ENCODE measurements at regions not wholly inside any gene's neighbourhood (a gene's known extent, or its start where the extent isn't known, plus 50 kb on each side); places are given as distances from the start of the nearest gene placed in this dataset.

DNA sequence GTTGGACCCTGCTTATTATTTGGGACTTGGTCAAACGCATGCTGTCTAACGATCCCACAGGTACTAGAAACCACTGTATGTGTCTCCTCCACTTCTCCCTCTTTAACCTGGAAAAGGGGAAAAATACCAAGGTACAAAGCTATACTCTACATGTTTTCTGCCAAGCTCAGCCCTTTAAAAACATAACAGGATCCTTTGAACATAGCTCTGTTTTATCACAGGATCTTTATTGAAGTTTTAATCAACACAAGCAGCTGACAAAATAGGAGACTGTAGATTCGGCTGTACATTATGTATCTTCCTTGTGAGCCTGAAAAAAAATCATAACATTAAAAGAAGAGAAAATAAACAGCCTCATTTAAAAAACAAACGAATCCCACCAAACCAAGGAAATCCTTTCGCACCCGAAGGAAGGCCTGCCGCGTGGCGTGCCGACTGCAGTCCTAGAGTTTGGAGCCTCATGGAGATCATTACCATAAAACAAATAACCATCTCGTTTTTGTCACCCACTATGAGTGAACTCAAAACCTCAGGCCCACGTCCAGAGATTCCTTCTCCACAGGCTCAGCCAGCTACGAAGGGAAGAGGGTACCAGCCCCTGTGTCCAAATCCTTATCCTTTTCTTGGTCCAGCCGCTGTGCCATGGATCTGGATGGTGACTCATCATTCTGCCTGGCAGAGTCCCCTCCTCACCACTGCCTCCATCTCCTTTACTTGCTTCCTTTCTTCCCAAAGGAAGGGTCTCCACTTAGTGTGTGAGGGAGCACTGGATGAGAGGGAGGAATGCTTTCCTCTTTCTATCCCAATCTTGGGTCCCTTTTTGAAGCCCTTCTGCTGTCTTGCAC, 651.1 kb downstream of the CCDC171 start:
- TF ChIP-seq JUN (CRISPR knock-in tag; IDR thresholded peaks at IDR 0.05) = no peak
- TF ChIP-seq, protein P1, sequence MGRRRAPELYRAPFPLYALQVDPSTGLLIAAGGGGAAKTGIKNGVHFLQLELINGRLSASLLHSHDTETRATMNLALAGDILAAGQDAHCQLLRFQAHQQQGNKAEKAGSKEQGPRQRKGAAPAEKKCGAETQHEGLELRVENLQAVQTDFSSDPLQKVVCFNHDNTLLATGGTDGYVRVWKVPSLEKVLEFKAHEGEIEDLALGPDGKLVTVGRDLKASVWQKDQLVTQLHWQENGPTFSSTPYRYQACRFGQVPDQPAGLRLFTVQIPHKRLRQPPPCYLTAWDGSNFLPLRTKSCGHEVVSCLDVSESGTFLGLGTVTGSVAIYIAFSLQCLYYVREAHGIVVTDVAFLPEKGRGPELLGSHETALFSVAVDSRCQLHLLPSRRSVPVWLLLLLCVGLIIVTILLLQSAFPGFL (CRISPR knock-in tag; IDR thresholded peaks at IDR 0.05; ENCODE audit: borderline replicate concordance) = no peak
- TF ChIP-seq, protein P2, sequence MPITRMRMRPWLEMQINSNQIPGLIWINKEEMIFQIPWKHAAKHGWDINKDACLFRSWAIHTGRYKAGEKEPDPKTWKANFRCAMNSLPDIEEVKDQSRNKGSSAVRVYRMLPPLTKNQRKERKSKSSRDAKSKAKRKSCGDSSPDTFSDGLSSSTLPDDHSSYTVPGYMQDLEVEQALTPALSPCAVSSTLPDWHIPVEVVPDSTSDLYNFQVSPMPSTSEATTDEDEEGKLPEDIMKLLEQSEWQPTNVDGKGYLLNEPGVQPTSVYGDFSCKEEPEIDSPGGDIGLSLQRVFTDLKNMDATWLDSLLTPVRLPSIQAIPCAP (CRISPR knock-in tag; IDR thresholded peaks at IDR 0.05) = no peak
- TF ChIP-seq, protein P3, sequence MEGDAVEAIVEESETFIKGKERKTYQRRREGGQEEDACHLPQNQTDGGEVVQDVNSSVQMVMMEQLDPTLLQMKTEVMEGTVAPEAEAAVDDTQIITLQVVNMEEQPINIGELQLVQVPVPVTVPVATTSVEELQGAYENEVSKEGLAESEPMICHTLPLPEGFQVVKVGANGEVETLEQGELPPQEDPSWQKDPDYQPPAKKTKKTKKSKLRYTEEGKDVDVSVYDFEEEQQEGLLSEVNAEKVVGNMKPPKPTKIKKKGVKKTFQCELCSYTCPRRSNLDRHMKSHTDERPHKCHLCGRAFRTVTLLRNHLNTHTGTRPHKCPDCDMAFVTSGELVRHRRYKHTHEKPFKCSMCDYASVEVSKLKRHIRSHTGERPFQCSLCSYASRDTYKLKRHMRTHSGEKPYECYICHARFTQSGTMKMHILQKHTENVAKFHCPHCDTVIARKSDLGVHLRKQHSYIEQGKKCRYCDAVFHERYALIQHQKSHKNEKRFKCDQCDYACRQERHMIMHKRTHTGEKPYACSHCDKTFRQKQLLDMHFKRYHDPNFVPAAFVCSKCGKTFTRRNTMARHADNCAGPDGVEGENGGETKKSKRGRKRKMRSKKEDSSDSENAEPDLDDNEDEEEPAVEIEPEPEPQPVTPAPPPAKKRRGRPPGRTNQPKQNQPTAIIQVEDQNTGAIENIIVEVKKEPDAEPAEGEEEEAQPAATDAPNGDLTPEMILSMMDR (IDR thresholded peaks at IDR 0.05) = no peak
